ENCODE measurements at regions not wholly inside any gene's neighbourhood (a gene's known extent, or its start where the extent isn't known, plus 50 kb on each side); places are given as distances from the start of the nearest gene placed in this dataset.

DNA sequence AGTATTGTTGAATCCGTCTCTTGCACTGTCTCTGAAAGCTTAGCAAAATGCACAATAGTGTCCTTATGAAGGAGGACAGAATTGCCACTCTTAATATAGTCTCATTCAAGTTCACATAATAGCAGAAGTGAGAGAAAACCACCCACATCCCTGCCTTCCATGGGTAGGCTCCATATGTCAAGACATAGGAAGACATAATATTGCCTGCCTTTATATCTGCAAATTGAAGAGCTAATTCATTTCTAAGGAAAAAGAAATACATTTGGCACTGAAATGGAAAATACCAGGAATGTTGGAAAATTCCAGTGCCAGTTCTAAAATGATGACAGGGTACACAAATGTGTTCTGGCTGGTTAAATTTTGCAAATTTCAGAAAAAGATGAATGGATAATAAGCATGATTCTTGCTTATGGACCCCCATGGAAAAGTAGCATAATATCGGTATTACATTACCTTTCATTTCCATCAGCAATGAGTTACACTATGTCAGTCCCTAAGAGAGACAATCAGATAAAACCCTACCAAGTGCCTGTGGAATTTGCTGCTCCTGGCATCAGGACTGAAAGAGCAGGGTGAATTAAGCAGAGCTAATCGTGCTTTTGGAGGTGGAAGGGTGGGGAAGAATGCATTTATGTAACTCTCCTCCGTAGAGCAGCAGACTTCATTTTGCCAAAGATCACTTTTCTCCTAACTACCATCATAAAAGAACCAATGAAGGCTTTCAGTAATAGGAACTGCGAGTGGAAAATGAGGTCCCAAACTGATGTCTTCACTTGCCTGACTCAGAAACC lies 312.6 kb downstream of the FGFR2 start:
- TF ChIP-seq, protein P1, sequence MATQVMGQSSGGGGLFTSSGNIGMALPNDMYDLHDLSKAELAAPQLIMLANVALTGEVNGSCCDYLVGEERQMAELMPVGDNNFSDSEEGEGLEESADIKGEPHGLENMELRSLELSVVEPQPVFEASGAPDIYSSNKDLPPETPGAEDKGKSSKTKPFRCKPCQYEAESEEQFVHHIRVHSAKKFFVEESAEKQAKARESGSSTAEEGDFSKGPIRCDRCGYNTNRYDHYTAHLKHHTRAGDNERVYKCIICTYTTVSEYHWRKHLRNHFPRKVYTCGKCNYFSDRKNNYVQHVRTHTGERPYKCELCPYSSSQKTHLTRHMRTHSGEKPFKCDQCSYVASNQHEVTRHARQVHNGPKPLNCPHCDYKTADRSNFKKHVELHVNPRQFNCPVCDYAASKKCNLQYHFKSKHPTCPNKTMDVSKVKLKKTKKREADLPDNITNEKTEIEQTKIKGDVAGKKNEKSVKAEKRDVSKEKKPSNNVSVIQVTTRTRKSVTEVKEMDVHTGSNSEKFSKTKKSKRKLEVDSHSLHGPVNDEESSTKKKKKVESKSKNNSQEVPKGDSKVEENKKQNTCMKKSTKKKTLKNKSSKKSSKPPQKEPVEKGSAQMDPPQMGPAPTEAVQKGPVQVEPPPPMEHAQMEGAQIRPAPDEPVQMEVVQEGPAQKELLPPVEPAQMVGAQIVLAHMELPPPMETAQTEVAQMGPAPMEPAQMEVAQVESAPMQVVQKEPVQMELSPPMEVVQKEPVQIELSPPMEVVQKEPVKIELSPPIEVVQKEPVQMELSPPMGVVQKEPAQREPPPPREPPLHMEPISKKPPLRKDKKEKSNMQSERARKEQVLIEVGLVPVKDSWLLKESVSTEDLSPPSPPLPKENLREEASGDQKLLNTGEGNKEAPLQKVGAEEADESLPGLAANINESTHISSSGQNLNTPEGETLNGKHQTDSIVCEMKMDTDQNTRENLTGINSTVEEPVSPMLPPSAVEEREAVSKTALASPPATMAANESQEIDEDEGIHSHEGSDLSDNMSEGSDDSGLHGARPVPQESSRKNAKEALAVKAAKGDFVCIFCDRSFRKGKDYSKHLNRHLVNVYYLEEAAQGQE (IDR thresholded peaks at IDR 0.05; ENCODE audit: low read depth, low read length), result no peak
- no peak for TF ChIP-seq CTCF (IDR thresholded peaks at IDR 0.05)
- no peak for TF ChIP-seq SIN3A (IDR thresholded peaks at IDR 0.05; ENCODE audit: borderline replicate concordance, low read depth, low read length)
- TF ChIP-seq GABPA (IDR thresholded peaks at IDR 0.05; ENCODE audit: low read depth), result no peak
- no peak for TF ChIP-seq MXI1 (IDR thresholded peaks at IDR 0.05; ENCODE audit: low read depth, low read length)
- no peak for TF ChIP-seq FOSL2 (IDR thresholded peaks at IDR 0.05; ENCODE audit: borderline replicate concordance, low read depth)
- no peak for TF ChIP-seq POLR2AphosphoS5 (IDR thresholded peaks at IDR 0.05; ENCODE audit: low read depth, low read length)
- no peak for TF ChIP-seq EZH2phosphoT487 (IDR thresholded peaks at IDR 0.05; ENCODE audit: borderline replicate concordance, low read depth)
- no peak for TF ChIP-seq USF1 (IDR thresholded peaks at IDR 0.05; ENCODE audit: borderline replicate concordance, low read depth)
- TF ChIP-seq RCOR1 (IDR thresholded peaks at IDR 0.05; ENCODE audit: low read length), result no peak
- no peak for TF ChIP-seq IRF3 (IDR thresholded peaks at IDR 0.05; ENCODE audit: low read depth, low read length)
- no peak for TF ChIP-seq CHD2 (IDR thresholded peaks at IDR 0.05; ENCODE audit: low read length, partially characterized antibody)

Data from SK-N-SH (cell line).